Suprapubic skin (tissue), 4 donors: ENCODE measurements at regions not wholly inside any gene's neighbourhood (a gene's known extent, or its start where the extent isn't known, plus 50 kb on each side); places are given as distances from the start of the nearest gene placed in this dataset.

Source experiments
- DNase-seq, 2 donors: peaks; one replicate each; pipeline ENCODE4 v3.0.0-alpha.2; 2019; ENCODE audit warnings: low spot score in 2 of 2
- H3K27ac ChIP-seq: fragments of 200-600 bp; sonication (generic); one replicate; pipeline ENCODE4 v1.5.1; 2019
- H3K27me3 ChIP-seq: fragments of 200-600 bp; sonication (generic); one replicate; pipeline ENCODE4 v1.5.1; 2019
- H3K36me3 ChIP-seq: fragments of 200-600 bp; sonication (generic); one replicate; pipeline ENCODE4 v1.5.1; 2019
- H3K4me1 ChIP-seq: fragments of 200-600 bp; sonication (generic); one replicate; pipeline ENCODE4 v1.5.1; 2019
- H3K4me3 ChIP-seq: fragments of 200-600 bp; sonication (generic); one replicate; pipeline ENCODE4 v1.5.1; 2019; ENCODE audit warnings: mild to moderate bottlenecking
- H3K9me3 ChIP-seq: fragments of 200-600 bp; sonication (generic); one replicate; pipeline ENCODE4 v1.5.1; 2019
- EP300 ChIP-seq: sonication (generic); formaldehyde crosslinking; IDR thresholded peaks from one replicate; pipeline ENCODE4 v1.6.1; 2017; ENCODE audit warnings: antibody characterized with exemption
- POLR2A ChIP-seq, 2 donors: fragments of 450-650 bp; IDR thresholded peaks; one replicate each; pipeline ENCODE4 v1.6.1; 2017; ENCODE audit warnings: antibody characterized with exemption in 2 of 2, mild to moderate bottlenecking in 2 of 2, moderate library complexity in 2 of 2
- POLR2AphosphoS5 ChIP-seq, 3 donors: sonication (generic); formaldehyde crosslinking; IDR thresholded peaks; one replicate each; pipeline ENCODE4 v1.6.1; 2017; ENCODE audit warnings: antibody characterized with exemption in 3 of 3
- WGBS: methylation state at CpG from one replicate; pipeline ENCODE4 v1.1.5; 2018; 5-methylcytosine and 5-hydroxymethylcytosine counted together
- TF ChIP-seq, protein P1 (sequence below), 2 donors: fragments of 200-600 bp in 1 of 2; fragments of 450-650 bp in 1 of 2; sonication (generic) in 1 of 2; IDR thresholded peaks; one replicate each; pipeline ENCODE4 v1.5.1; 2016 to 2019; ENCODE audit warnings: antibody characterized with exemption in 2 of 2, mild to moderate bottlenecking in 1 of 2, moderate library complexity in 1 of 2

DNA sequence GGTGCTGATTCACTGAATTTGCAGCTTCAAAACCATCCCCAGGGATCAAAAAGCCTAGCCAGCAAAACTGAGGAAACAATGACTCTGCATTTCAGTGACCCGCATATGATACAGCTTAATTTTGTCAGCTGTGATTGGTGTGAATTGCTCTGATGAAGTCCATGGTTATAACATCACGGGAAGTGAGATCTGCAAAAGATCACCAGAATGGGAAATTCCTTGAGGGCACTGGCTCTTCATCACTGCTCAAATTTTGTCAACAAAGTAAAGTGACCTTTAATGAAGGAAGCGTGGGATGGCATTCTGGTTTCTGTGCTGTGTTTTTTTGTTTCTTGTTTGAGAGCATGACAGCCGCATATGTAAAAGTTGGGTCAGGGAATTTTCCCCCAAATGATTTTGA is 745.9 kb downstream of the GATA3 start:
- DNase-seq = no peak
- Histone ChIP-seq H3K27ac (no peak overlapping the region), H3K4me1 (no peaks in the 10 kb centered on the region), H3K9me3 (no peaks in the 10 kb centered on the region), H3K36me3 (no peaks in the 10 kb centered on the region), H3K27me3 (peaks cover 2% of the 10 kb centered on the region), H3K4me3 (no peak overlapping the region)
- TF ChIP-seq EP300 (no peak), POLR2A (IDR thresholded peaks at IDR 0.05) (no peak), POLR2AphosphoS5 (IDR thresholded peaks at IDR 0.05) (no peak)
- TF ChIP-seq, protein P1, sequence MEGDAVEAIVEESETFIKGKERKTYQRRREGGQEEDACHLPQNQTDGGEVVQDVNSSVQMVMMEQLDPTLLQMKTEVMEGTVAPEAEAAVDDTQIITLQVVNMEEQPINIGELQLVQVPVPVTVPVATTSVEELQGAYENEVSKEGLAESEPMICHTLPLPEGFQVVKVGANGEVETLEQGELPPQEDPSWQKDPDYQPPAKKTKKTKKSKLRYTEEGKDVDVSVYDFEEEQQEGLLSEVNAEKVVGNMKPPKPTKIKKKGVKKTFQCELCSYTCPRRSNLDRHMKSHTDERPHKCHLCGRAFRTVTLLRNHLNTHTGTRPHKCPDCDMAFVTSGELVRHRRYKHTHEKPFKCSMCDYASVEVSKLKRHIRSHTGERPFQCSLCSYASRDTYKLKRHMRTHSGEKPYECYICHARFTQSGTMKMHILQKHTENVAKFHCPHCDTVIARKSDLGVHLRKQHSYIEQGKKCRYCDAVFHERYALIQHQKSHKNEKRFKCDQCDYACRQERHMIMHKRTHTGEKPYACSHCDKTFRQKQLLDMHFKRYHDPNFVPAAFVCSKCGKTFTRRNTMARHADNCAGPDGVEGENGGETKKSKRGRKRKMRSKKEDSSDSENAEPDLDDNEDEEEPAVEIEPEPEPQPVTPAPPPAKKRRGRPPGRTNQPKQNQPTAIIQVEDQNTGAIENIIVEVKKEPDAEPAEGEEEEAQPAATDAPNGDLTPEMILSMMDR (IDR thresholded peaks at IDR 0.05) = no peak
- WGBS = 72% methylated on average over 4 of the region's 4 CpGs

DNA sequence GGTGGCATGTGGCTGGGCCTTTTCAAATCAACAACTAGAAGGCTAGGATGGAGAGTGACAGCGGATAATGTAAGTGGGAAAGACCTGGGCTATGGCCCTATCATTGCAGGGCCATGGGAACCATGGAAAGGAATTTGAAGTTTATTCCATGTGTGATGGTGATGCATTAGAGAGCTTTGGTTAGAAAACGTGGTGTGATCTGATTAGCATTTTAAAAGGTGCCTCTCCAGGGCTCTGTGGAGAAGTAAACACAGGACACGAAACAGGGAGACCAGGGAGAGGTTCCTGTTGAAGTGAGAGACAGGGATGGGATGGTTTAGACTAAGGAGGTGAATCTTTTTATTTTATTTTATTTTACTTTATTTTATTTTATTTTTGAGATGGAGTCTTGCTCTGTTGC is 749.5 kb downstream of the GATA3 start:
- DNase-seq = no peak
- H3K4me1 ChIP-seq = no peaks in the 10 kb centered on the region
- WGBS = 69% methylated on average over 3 of the region's 3 CpGs
- peaks cover 2% of the 10 kb centered on the region for H3K27me3 ChIP-seq
- H3K27ac ChIP-seq = no peak overlapping the region
- no peak for TF ChIP-seq POLR2AphosphoS5 (IDR thresholded peaks at IDR 0.05)
- TF ChIP-seq EP300 = no peak
- TF ChIP-seq, protein P1 (IDR thresholded peaks at IDR 0.05) = no peak
- TF ChIP-seq POLR2A (IDR thresholded peaks at IDR 0.05) = no peak
- H3K9me3 ChIP-seq = no peaks in the 10 kb centered on the region
- no peak overlapping the region for H3K4me3 ChIP-seq
- H3K36me3 ChIP-seq = no peaks in the 10 kb centered on the region

DNA sequence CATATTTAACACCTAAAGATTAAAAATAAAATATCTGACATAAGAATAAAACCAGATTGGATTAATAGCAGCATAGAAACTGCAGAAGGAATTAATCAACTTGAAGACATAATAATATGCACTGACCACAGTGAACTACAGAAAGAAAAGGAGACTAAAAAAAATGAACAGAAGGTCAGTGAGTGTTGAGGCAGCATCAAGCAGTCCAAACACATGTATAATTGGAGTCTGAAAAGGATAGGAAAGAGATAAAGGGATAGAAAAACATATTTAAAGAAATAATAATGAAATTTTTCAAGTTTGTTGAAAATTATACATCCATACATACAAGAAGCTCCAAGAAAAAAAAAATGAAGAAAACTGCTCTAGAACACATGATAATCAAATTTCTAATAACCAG is 756.2 kb downstream of the GATA3 start:
- peaks cover 8% of the 10 kb centered on the region for H3K9me3 ChIP-seq

DNA sequence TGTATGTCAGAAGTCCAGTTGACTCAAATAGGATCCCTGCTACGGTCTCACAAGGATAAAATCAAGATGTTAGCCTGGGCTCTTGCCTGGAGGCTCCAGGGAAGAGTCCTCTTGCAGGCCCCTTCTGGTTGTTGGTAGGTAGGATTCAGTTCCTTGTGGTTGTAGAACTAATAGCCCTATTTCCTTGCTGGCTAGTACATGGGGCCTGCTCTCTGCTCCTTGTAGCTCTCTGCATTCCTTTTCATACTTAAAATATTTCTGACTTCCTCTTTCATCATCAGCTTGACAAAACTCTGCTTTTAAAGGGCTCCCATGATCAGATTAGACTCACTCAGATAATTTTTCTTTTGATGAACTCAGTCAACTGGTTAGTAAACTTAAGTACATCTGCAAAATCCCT is 756.7 kb downstream of the GATA3 start:
- no peaks in the 10 kb centered on the region for H3K4me1 ChIP-seq
- no peak overlapping the region for H3K27ac ChIP-seq
- H3K36me3 ChIP-seq = no peaks in the 10 kb centered on the region
- H3K9me3 ChIP-seq = peaks cover 8% of the 10 kb centered on the region
- H3K27me3 ChIP-seq = no peaks in the 10 kb centered on the region
- TF ChIP-seq POLR2A (IDR thresholded peaks at IDR 0.05) (no peak), EP300 (no peak), POLR2AphosphoS5 (IDR thresholded peaks at IDR 0.05) (no peak)
- TF ChIP-seq, protein P1 (IDR thresholded peaks at IDR 0.05) = no peak
- 81% methylated on average over 1 of the region's 1 CpG for WGBS
- no peak for DNase-seq
- no peak overlapping the region for H3K4me3 ChIP-seq

More for the DNA sequence above, 756.2 kb downstream of the GATA3 start:
- no peak for DNase-seq
- no peaks in the 10 kb centered on the region for H3K36me3 ChIP-seq
- H3K4me3 ChIP-seq = no peak overlapping the region
- H3K4me1 ChIP-seq = no peaks in the 10 kb centered on the region
- no peak for TF ChIP-seq EP300
- TF ChIP-seq POLR2A (IDR thresholded peaks at IDR 0.05) = no peak
- TF ChIP-seq, protein P1 (IDR thresholded peaks at IDR 0.05) = no peak
- TF ChIP-seq POLR2AphosphoS5 (IDR thresholded peaks at IDR 0.05) = no peak
- H3K27ac ChIP-seq = no peak overlapping the region
- H3K27me3 ChIP-seq = no peaks in the 10 kb centered on the region

DNA sequence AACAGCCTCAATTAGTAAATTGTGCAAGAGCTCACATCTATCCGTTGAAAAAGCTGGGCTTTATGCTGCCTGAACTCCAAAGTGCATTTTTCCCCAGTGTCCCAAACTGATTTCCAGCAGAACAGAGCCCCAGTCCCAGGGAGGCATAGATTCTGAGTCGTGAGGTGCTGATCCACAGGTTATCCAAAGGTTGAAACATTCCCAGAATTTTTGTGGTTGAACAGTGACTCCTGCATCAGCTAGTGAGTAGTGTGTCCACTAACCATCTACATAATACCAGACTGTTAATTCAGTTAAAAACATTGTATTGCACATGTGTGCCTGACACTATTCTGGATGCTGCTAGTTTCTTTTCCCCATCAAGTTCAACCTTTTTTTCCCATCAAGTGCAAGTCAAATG is 761.5 kb downstream of the GATA3 start:
- no peak for TF ChIP-seq POLR2AphosphoS5 (IDR thresholded peaks at IDR 0.05)
- no peak for TF ChIP-seq EP300
- TF ChIP-seq, protein P1 (IDR thresholded peaks at IDR 0.05) = no peak
- no peak for TF ChIP-seq POLR2A (IDR thresholded peaks at IDR 0.05)
- no peak overlapping the region for H3K27ac ChIP-seq
- H3K9me3 ChIP-seq = no peaks in the 10 kb centered on the region
- no peak overlapping the region for H3K4me3 ChIP-seq
- no peak for DNase-seq
- H3K27me3 ChIP-seq = no peaks in the 10 kb centered on the region
- H3K36me3 ChIP-seq = no peaks in the 10 kb centered on the region
- 83% methylated on average over 2 of the region's 2 CpGs for WGBS
- H3K4me1 ChIP-seq = peaks cover 9% of the 10 kb centered on the region
